GM13976 (cell line): ENCODE measurements at regions not wholly inside any gene's neighbourhood (a gene's known extent, or its start where the extent isn't known, plus 50 kb on each side); places are given as distances from the start of the nearest gene placed in this dataset.
A peak's percentile ranks its signal among the peaks of the same experiment; 100 is the strongest.

Experiments
- DNase-seq: peaks from one replicate; pipeline ENCODE4 v3.0.0; 2012; ENCODE audit warnings: low spot score
- CTCF ChIP-seq: IDR thresholded peaks from 2 replicates; pipeline ENCODE4 v1.5.1; 2012; ENCODE audit warnings: borderline replicate concordance, mild to moderate bottlenecking; ENCODE audit not compliant: insufficient read depth; ENCODE audit errors: extremely low read depth, missing control alignments, control extremely low read depth
- in situ Hi-C: fragments of 300-500 bp; cut with MboI; formaldehyde crosslinking; loops from one replicate; pipeline ENCODE4 v1.12.0; 2022; ENCODE audit warnings: low sequenced_read_pairs, mixed read lengths, inconsistent platforms; ENCODE audit not compliant: unreplicated experiment

GRCh38 chr18:64401268-64402060 lies 252.6 kb upstream of the LINC00305 start:
- TF ChIP-seq CTCF, result no peak
- DNase-seq, result no peak
- in situ Hi-C loops, result loop anchor here (25.0 kb wide), 1 partner anchor 364 kb away; no protein-coding TSS in a partner anchor

- TF ChIP-seq CTCF, result no peak
- in situ Hi-C loops, result no loop called here
These were observed 250.7 kb upstream of the LINC00305 start for GRCh38 chr18:64399566-64399965.

GRCh38 chr18:64398320-64398719 lies 249.4 kb upstream of the LINC00305 start:
- in situ Hi-C loops, result no loop called here
- TF ChIP-seq CTCF, result no peak
- no peak for DNase-seq

More at GRCh38 chr18:64399566-64399965, 250.7 kb upstream of the LINC00305 start:
- DNase-seq, result no peak

- DNase-seq, result no peak
- TF ChIP-seq CTCF, result no peak
- in situ Hi-C loops, result no loop called here
These were observed 243.3 kb upstream of the LINC00305 start for GRCh38 chr18:64392202-64392601.

GRCh38 chr18:64384101-64384500 lies 235.2 kb upstream of the LINC00305 start:
- in situ Hi-C loops, result no loop called here
- DNase-seq, result no peak
- no peak for TF ChIP-seq CTCF

- no peak for TF ChIP-seq CTCF
- in situ Hi-C loops, result no loop called here
- peak; percentile 43 for DNase-seq
These were observed 231.2 kb upstream of the LINC00305 start for GRCh38 chr18:64380117-64380516.
